ENCODE measurements at regions not wholly inside any gene's neighbourhood (a gene's known extent, or its start where the extent isn't known, plus 50 kb on each side); places are given as distances from the start of the nearest gene placed in this dataset.

- Histone ChIP-seq H4K20me1 (ENCODE audit: insufficient read depth, low read length) (no peaks in the 10 kb centered on the region), H3K36me3 (replicated peaks; ENCODE audit: low read depth, low read length) (no peaks in the 10 kb centered on the region), H3K27ac (ENCODE audit: low read length) (no peak overlapping the region), H3K9ac (ENCODE audit: low read length) (no peak overlapping the region), H3K4me1 (ENCODE audit: low read length) (peaks cover 13% of the 10 kb centered on the region), H3K4me3 (ENCODE audit: low read length) (no peak overlapping the region), H3K9me3 (ENCODE audit: insufficient read depth, low read length) (no peaks in the 10 kb centered on the region), H3K27me3 (ENCODE audit: low read depth, low read length) (no peaks in the 10 kb centered on the region), H3K79me2 (ENCODE audit: low read length) (no peaks in the 10 kb centered on the region), H3K4me2 (ENCODE audit: low read length) (no peak overlapping the region), H2AFZ (ENCODE audit: low read depth, low read length) (no peak overlapping the region)
- TF ChIP-seq CTCF (IDR thresholded peaks at IDR 0.05; ENCODE audit: low read depth, low read length) (no peak), EZH2phosphoT487 (IDR thresholded peaks at IDR 0.05; ENCODE audit: low read depth) (no peak)
These were observed 130.2 kb upstream of the SV2C start for GRCh38 chr5:75952963-75953362.

- no peak overlapping the region for H3K9ac ChIP-seq (ENCODE audit: low read length)
- no peak overlapping the region for H2AFZ ChIP-seq (ENCODE audit: low read depth, low read length)
- no peak overlapping the region for H3K4me3 ChIP-seq (ENCODE audit: low read length)
- H3K27me3 ChIP-seq (ENCODE audit: low read depth, low read length) = no peaks in the 10 kb centered on the region
- no peaks in the 10 kb centered on the region for H3K9me3 ChIP-seq (ENCODE audit: insufficient read depth, low read length)
- TF ChIP-seq CTCF (IDR thresholded peaks at IDR 0.05; ENCODE audit: low read depth, low read length) (no peak), EZH2phosphoT487 (IDR thresholded peaks at IDR 0.05; ENCODE audit: low read depth) (no peak)
- H3K4me1 ChIP-seq (ENCODE audit: low read length) = peaks cover 13% of the 10 kb centered on the region
- H3K79me2 ChIP-seq (ENCODE audit: low read length) = no peaks in the 10 kb centered on the region
- H3K36me3 ChIP-seq (replicated peaks; ENCODE audit: low read depth, low read length) = no peaks in the 10 kb centered on the region
- no peaks in the 10 kb centered on the region for H4K20me1 ChIP-seq (ENCODE audit: insufficient read depth, low read length)
- no peak overlapping the region for H3K4me2 ChIP-seq (ENCODE audit: low read length)
- H3K27ac ChIP-seq (ENCODE audit: low read length) = no peak overlapping the region
These were observed 130.9 kb upstream of the SV2C start for GRCh38 chr5:75952291-75952690.

GRCh38 chr5:75951716-75952115, 131.5 kb upstream of the SV2C start:
- Histone ChIP-seq H4K20me1 (ENCODE audit: insufficient read depth, low read length) (no peaks in the 10 kb centered on the region), H3K27ac (ENCODE audit: low read length) (no peak overlapping the region), H2AFZ (ENCODE audit: low read depth, low read length) (no peak overlapping the region), H3K9me3 (ENCODE audit: insufficient read depth, low read length) (no peaks in the 10 kb centered on the region), H3K4me3 (ENCODE audit: low read length) (no peak overlapping the region), H3K27me3 (ENCODE audit: low read depth, low read length) (no peaks in the 10 kb centered on the region), H3K9ac (ENCODE audit: low read length) (no peak overlapping the region), H3K79me2 (ENCODE audit: low read length) (no peaks in the 10 kb centered on the region), H3K4me2 (ENCODE audit: low read length) (0 out of 2 replicates have a peak overlapping the region, but pooled peaks have one; percentile 17), H3K36me3 (replicated peaks; ENCODE audit: low read depth, low read length) (no peaks in the 10 kb centered on the region), H3K4me1 (ENCODE audit: low read length) (peaks cover 13% of the 10 kb centered on the region)
- TF ChIP-seq CTCF (IDR thresholded peaks at IDR 0.05; ENCODE audit: low read depth, low read length) (no peak), EZH2phosphoT487 (IDR thresholded peaks at IDR 0.05; ENCODE audit: low read depth) (no peak)

- TF ChIP-seq CTCF (IDR thresholded peaks at IDR 0.05; ENCODE audit: low read depth, low read length) = no peak
- no peak for TF ChIP-seq EZH2phosphoT487 (IDR thresholded peaks at IDR 0.05; ENCODE audit: low read depth)
These were observed 132.0 kb upstream of the SV2C start for GRCh38 chr5:75951158-75951557.

More at GRCh38 chr5:75951158-75951557, 132.0 kb upstream of the SV2C start:
- Histone ChIP-seq H4K20me1 (ENCODE audit: insufficient read depth, low read length) (no peaks in the 10 kb centered on the region), H2AFZ (ENCODE audit: low read depth, low read length) (no peak overlapping the region; the same call in 1 of the 2 replicates), H3K27ac (ENCODE audit: low read length) (no peak overlapping the region), H3K4me3 (ENCODE audit: low read length) (no peak overlapping the region), H3K4me1 (ENCODE audit: low read length) (peaks cover 13% of the 10 kb centered on the region), H3K27me3 (ENCODE audit: low read depth, low read length) (no peaks in the 10 kb centered on the region), H3K9me3 (ENCODE audit: insufficient read depth, low read length) (no peaks in the 10 kb centered on the region), H3K4me2 (ENCODE audit: low read length) (no peak overlapping the region), H3K79me2 (ENCODE audit: low read length) (no peaks in the 10 kb centered on the region), H3K9ac (ENCODE audit: low read length) (no peak overlapping the region), H3K36me3 (replicated peaks; ENCODE audit: low read depth, low read length) (no peaks in the 10 kb centered on the region)

All from OCI-LY3 (cell line).